Upper lobe of left lung (tissue), 4 donors: ENCODE measurements at regions not wholly inside any gene's neighbourhood (a gene's known extent, or its start where the extent isn't known, plus 50 kb on each side); places are given as distances from the start of the nearest gene placed in this dataset.

Source experiments
- CTCF ChIP-seq, 6 experiments: fragments of 450-650 bp in 4 of 6; fragments of 200-600 bp in 2 of 6; sonication (generic) in 2 of 6; IDR thresholded peaks; one replicate each; pipeline ENCODE4 v1.5.1; 2016 to 2019; ENCODE audit warnings: antibody characterized with exemption in 6 of 6
- POLR2A ChIP-seq, 4 donors: fragments of 450-650 bp; IDR thresholded peaks; one replicate each; pipeline ENCODE4 v1.5.1; 2016 to 2017; ENCODE audit warnings: antibody characterized with exemption in 4 of 4, mild to moderate bottlenecking in 2 of 4

DNA sequence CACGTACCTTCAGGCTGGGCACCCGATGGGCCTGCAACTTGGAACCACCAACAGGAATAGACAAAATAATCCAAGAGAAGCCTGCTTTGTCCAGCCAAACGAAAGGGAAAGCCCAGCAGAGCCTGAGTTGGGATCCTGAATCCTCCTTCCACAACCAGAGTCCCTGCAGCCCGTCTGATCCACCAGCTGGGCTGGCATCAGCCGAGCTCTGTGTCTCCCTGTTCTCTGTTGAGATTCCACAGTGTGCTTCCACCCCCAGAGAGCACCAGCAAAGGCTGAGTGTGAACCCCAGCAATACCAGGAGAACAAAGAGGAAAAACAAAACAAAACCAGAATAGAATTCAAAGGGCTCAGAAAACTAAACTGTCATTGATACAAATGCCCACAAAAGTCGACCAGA is 68.8 kb upstream of the PRNP start:
- no peak for TF ChIP-seq POLR2A (IDR thresholded peaks at IDR 0.05)
- no peak for TF ChIP-seq CTCF (IDR thresholded peaks at IDR 0.05)
